H54 (cell line): ENCODE measurements at regions not wholly inside any gene's neighbourhood (a gene's known extent, or its start where the extent isn't known, plus 50 kb on each side); places are given as distances from the start of the nearest gene placed in this dataset.
"Not testable (repeated sequence)": the region's sequence is repeated elsewhere in the genome, so short reads cannot be mapped to it uniquely, and the experiment has no call there.

Experiments
- DNase-seq: peaks from one replicate; pipeline ENCODE4 v3.0.0; 2011; ENCODE audit warnings: low spot score, mixed read lengths; ENCODE audit not compliant: insufficient read length
- FAIRE-seq: peaks from 3 replicates; lab custom pipeline; 2011; peaks lifted over from hg19 to GRCh38; lab: Jason Lieb, UNC
- POLR2A ChIP-seq: IDR thresholded peaks from 2 replicates; pipeline ENCODE4 v1.6.1; 2011; ENCODE audit warnings: low read depth, mild to moderate bottlenecking, low read length

- TF ChIP-seq POLR2A: no peak
- DNase-seq (peak; percentile 2), FAIRE-seq (no peak)
Observed at GRCh38 chr7:121505021-121505420, 108.9 kb upstream of the FAM3C start.

- peak; percentile 44 for DNase-seq
- FAIRE-seq: peak; percentile 23
- no peak for TF ChIP-seq POLR2A
Observed at GRCh38 chr7:121504482-121504881, 108.4 kb upstream of the FAM3C start.

- no peak for FAIRE-seq
- TF ChIP-seq POLR2A: no peak
- no peak for DNase-seq
Observed at GRCh38 chr7:121503730-121504129, 107.6 kb upstream of the FAM3C start.

- no peak for TF ChIP-seq POLR2A
Observed at GRCh38 chr7:121503039-121503438, 106.9 kb upstream of the FAM3C start.

GRCh38 chr7:121501566-121501965, 105.5 kb upstream of the FAM3C start:
- FAIRE-seq (no peak), DNase-seq (no peak)

More at GRCh38 chr7:121503039-121503438, 106.9 kb upstream of the FAM3C start:
- no peak for FAIRE-seq
- no peak for DNase-seq

GRCh38 chr7:121500360-121501058, 104.4 kb upstream of the FAM3C start:
- TF ChIP-seq POLR2A: no peak
- no peak for FAIRE-seq
- DNase-seq: no peak

More at GRCh38 chr7:121501566-121501965, 105.5 kb upstream of the FAM3C start:
- TF ChIP-seq POLR2A: no peak

- no peak for FAIRE-seq
- no peak for DNase-seq
- TF ChIP-seq POLR2A: no peak
Observed at GRCh38 chr7:121499624-121500023, 103.5 kb upstream of the FAM3C start.

GRCh38 chr7:121498816-121499215, 102.7 kb upstream of the FAM3C start:
- FAIRE-seq (no peak), DNase-seq (no peak)
- no peak for TF ChIP-seq POLR2A

GRCh38 chr7:121497545-121497944, 101.4 kb upstream of the FAM3C start:
- not testable (repeated sequence) for FAIRE-seq

GRCh38 chr7:121494516-121494915, 98.4 kb upstream of the FAM3C start:
- FAIRE-seq: no peak
- TF ChIP-seq POLR2A: no peak
- DNase-seq: no peak

More at GRCh38 chr7:121497545-121497944, 101.4 kb upstream of the FAM3C start:
- DNase-seq: not testable (repeated sequence)

- DNase-seq (no peak), FAIRE-seq (no peak)
- TF ChIP-seq POLR2A: no peak
Observed at GRCh38 chr7:121493553-121493952, 97.4 kb upstream of the FAM3C start.

GRCh38 chr7:121490309-121490708, 94.2 kb upstream of the FAM3C start:
- DNase-seq (no peak), FAIRE-seq (no peak)
- no peak for TF ChIP-seq POLR2A

GRCh38 chr7:121489440-121489839, 93.3 kb upstream of the FAM3C start:
- FAIRE-seq (no peak), DNase-seq (no peak)
- TF ChIP-seq POLR2A: no peak

GRCh38 chr7:121488111-121488650, 92.1 kb upstream of the FAM3C start:
- FAIRE-seq: peak; percentile 23
- DNase-seq: no peak
- no peak for TF ChIP-seq POLR2A

GRCh38 chr7:121486590-121486989, 90.5 kb upstream of the FAM3C start:
- no peak for DNase-seq
- TF ChIP-seq POLR2A: no peak
- FAIRE-seq: no peak
